ENCODE measurements at regions not wholly inside any gene's neighbourhood (a gene's known extent, or its start where the extent isn't known, plus 50 kb on each side); places are given as distances from the start of the nearest gene placed in this dataset.

DNA sequence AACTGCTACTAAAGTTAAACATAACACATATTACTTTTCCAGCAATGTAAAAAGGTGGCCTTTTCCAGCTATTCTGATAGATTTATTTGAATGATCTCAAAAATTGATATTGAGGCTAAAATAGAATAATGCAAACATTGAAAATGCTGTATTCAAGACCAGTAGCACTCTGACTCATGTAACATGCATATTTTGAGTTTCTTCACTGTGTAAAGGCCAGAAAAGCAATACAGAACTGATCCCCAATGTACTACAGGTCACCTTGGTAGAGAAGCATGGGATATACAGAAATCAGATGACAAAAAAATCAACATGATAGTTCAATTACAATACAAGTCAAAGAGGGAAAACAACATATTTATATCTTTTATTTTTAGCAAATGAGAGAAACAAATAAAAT lies 419.6 kb downstream of the DIPK2A start:
- no peak for DNase-seq

DNA sequence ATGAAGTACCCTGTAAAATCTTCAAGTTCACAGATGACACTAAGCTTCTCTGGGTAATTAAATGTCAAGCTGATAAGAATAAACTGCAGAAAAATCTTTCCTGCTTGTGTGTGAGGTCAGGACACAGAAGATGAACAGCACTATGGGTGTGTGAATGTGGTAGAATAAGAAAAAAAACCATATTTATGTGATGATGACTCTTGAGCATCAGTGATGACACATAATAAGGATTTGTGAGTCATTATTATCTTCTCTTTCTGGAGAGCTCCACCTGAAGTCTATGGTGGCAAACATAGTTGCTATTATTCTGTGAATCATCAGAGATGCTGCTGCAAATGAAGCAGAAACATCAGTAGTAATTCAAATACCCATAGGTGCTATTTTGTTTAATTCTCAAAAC lies 422.4 kb downstream of the DIPK2A start:
- DNase-seq, result no peak

- no peak for DNase-seq
These were observed 430.8 kb downstream of the DIPK2A start for GRCh38 chr3:144402430-144402829.

GRCh38 chr3:144403040-144403457 lies 431.4 kb downstream of the DIPK2A start:
- no peak for DNase-seq

DNA sequence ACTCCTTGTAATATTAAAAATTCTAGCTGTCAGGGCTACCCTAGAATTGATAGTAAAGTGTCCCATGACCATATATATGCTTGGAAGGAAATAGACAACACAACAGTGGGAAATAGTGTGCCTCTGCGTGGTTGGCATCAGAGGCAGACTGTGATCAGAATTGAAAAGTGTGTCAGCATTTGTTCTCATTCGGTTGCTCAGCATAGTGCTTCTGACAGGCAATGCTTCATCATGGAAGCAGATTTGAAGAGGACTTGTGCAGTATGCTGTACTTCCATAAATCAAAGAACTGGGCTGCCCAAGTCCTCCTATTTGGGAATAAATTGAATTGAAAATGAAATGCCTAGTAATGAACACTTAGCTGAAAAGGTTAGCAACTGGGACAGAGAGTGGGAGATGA lies 435.7 kb downstream of the DIPK2A start:
- DNase-seq, result no peak

DNA sequence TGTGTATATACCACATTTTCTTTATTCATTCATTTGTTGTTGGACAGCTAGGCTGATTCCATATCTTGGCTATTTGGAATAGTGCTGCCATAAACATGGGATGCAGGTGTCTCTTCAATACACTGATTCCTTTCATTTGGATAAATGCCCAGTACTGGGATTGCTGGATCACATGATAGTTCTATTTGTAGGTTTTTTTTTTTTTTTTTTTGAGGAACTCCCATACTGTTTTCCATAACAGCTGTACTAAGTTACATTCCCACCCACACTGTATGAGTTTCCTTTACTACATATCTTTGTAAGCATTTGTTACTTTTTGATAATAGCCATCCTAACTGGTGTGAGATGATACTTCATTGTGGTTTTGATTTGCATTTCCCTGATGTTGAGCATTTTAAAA lies 437.7 kb downstream of the DIPK2A start:
- no peak for DNase-seq

DNA sequence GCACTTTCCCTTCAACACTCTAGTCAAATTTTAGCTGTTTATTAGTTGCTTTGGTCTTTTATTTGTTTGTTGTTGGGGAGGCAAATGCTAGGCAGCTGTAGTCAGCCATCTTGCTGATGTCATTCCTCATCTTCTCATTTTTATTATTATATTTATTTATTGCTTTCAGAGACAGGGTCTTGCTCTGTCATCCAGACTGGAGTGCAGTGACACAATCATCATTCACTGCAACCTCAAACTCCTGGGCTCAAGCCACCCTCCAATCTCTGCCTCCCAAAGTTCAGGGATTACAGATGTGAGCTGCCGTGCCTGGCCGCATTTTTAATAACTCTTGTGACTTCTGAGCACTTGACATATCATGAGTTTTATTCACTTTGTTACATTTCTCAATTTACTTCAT lies 441.4 kb downstream of the DIPK2A start:
- no peak for DNase-seq

DNA sequence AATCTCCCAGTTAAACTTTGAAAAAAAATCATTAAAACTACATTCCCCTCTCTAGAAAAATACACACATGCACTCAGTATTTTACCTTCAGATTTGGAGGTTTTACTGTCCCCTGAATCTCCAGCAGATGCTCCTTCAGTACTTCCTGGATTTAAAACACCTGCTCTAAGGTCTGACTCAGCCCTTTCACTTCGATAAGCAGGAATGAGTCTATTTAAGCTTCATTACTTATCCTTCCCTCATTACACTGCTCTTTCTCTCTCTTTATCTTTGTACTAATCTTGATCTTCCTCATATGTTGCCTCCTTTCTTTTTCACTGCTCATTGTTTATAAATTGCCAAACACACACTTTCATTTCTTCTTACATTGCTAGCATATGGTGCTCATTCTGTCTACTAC lies 443.9 kb downstream of the DIPK2A start:
- DNase-seq, result no peak

- no peak for DNase-seq
These were observed 453.0 kb downstream of the DIPK2A start for GRCh38 chr3:144424606-144425005.

DNA sequence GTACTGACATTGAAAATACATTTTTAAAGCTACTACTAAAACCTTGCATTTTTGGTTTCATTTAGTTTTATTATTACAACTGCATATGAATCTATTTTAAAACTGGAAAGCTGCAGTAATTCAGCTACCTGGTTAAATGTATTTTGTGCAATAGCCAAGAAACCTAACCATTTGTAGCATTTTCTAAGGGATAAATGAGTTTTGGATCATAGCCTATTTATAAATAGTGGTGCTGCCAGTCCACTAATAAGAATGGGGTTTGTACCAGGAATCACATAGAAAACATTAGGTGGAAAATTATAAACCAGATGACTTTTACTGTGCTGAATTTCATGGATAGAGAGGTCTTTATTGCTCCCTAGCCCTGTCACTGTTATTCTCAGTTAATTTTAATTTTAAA lies 454.7 kb downstream of the DIPK2A start:
- DNase-seq, result no peak

- DNase-seq, result no peak
These were observed 455.3 kb downstream of the DIPK2A start for GRCh38 chr3:144426967-144427366.

- DNase-seq, result no peak
These were observed 458.1 kb downstream of the DIPK2A start for GRCh38 chr3:144429719-144430121.

DNA sequence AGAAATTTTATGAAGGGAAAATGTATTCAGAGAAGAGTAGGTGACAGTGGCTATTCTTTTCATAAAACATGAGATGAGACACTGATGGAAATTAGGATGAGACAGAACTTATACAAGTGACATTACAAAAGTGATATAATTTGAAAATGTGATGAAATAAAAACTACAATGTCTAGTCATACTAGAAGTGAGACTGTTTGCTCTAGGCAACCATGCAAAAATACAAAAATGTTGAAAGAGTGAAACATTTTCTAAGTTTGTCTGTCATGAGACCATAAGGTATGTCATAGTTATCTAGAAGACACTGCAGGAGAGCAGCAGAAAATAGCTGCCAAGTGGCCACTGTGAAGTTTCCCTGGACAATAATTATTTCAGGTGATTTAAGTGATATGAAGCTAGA lies 459.5 kb downstream of the DIPK2A start:
- no peak for DNase-seq

DNA sequence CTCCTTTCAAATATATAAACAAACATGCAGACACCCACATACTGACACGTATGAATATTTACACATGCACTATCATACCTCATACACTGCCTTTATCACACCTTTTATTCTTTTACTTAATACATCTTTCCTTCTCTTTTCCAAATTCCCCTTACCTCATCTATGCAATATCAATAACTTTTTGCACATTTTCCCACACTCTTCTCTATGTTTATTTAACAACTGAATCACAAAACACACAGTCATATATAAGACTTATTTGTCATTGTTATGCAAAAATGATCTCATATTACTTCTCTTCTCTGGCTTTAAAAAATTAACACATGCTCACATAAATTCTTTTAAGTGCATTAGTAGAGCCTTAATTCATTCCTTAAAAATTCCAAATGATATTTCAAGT lies 461.4 kb downstream of the DIPK2A start:
- DNase-seq, result no peak

DNA sequence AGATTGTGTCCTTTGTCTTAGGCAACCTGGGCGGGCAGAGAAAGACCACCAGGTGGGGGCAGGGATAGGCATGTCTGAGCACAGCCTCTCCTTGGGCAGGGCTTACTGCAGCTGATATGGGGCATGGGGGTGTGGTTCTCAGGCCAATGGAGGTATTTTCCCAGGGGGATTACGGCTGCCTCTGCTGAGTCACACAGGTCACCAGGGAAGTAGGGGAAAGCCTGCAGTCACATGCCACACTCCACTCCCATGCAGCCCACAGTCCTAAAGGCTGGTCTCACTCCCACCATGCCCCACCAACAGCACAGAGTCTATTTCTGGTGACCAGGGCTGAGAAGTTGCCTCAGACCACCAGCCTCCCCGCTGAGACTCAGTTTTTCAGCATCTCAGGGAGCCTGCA lies 466.4 kb downstream of the DIPK2A start:
- no peak for DNase-seq

DNA sequence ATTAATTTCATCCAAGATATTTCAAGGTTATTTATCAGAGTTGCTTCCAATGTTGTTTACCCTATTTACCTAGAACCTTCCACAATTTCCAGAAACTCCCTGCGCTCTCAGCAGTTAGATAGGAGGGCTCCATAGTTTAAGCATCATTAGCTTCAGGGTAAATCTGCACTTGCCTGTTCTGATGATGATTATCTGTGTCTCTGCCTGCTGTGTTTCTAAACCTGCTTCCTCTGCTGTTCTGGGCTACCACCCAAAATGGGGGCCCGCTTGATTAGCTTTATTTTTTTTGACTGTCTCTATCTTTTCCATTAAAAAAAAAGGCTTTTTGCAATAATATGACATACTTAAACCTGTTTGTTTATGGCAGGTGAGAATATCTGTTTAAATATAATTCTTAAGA lies 472.4 kb downstream of the DIPK2A start:
- no peak for DNase-seq

DNA sequence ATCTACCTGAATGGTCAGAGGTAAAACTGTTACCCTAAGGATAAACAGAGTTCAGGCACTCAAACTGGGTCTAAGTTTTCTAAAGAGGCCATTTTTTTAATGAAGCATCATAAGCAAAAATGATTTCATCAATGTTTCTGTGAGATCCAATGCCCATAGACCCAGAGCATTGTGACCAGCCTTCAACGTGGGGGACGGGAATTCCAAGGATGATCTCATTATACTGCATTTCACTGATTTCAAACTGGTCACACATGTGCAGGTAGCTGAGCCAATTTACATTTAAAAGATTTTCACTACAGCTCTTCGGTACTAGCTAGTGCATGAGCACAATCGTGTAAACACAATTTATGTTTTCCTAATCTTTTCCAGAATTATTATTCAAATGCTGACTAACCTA lies 472.9 kb downstream of the DIPK2A start:
- no peak for DNase-seq

DNA sequence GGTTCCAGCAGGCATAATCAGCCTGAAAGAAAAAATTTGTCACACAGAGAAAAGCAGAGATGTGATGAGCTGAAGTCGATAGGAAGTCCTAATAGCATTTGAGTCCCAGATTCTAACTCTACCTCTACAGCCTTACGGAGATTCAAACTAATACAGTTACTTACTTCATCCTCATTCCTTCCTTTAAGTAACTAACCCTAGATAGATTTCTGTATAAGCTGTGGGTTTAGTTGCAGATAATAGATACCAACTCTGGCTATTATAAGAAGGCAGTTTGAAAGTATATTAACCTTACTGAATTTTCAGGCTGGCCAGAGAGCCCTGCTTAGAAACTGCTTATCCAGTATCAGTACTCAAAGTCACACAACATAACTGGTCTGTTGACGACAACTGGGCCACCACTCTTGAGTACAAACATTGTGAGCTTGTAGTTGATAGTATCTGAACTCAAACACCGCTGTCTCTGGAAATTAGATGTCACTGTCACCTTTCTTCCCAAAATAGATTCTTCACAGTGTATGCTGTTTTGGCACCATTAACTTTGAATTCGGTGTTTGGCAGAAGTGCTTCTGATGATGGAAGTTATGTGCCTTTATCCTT lies 484.3 kb downstream of the DIPK2A start:
- DNase-seq, result no peak

DNA sequence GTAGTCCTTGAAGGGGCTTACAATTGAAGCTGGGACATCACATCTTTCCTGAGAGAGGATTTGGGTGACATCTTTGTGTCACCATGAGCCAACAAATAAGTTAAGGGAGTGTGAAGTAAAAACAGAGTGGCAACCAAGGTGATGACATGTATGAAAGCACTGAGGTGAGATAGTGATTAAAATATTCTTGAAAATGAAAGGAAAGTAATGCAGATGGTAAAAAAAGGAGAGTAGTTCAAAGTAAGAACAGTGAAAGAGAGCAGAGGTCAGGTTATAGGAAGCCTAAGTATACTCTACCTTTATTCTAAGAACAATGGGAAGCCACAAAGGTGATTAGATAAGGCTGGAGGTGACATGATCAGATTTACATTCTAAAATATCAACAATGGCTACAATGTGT lies 486.1 kb downstream of the DIPK2A start:
- DNase-seq, result no peak

- DNase-seq, result no peak
These were observed 486.7 kb downstream of the DIPK2A start for GRCh38 chr3:144458283-144458682.

- no peak for DNase-seq
These were observed 490.7 kb downstream of the DIPK2A start for GRCh38 chr3:144462337-144462736.

GRCh38 chr3:144463911-144464310 lies 492.3 kb downstream of the DIPK2A start:
- no peak for DNase-seq

DNA sequence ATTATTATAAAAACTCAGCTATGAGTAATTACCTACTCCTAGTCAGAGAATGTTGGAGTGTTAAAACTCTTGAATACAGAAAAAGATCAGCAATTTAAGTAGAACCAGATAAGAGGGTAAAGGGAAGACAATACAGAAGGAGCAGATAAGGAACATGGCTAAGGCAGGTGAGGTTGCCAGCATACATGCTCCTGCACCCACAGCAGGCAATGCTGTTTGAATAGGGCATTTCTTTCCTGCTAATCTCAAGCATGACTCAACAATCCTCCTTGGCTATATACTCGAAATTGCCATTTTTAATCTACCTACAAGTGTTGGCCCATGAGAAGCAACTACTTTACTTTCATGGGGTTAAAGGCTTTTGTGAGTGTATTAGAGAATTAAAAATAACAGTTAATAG lies 494.5 kb downstream of the DIPK2A start:
- DNase-seq, result no peak

DNA sequence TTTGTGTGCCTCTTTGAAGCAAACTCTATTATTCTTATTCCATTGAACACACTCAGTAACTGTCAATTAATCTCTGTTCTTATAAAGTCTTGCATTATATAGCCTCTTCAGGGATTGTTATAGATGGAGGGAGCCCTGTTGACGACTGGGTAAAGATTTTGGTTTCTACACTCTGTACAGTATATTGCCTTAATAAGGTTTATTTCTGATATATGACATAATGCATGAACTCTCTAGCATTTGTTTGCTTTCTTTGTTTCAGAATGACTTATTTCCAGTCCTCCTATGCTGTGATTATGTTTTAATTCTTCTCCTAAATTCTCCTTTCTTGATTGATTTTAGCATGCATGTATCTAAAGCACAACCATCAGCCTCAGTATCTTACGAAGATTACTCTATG lies 494.9 kb downstream of the DIPK2A start:
- DNase-seq, result no peak

- no peak for DNase-seq
These were observed 499.0 kb downstream of the DIPK2A start for GRCh38 chr3:144470666-144471065.

DNA sequence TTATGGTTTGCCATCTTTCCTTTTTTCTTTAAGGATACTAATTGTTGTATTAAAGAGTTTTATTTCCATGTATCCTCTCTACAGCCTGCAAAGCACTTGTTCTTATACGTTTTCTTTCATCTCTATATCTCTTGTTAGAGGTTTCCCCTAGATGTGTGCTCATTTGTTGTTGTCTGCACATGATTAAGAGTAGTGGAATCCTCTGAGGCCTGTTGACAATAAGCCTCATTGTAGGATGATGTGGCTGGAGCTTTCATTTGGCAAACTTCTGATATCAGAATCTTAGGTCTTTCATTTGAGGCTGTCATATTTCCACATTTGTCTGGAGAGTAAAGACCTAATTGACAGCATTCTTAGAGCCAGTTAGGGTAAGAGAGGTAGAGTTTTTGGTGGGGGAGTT lies 506.0 kb downstream of the DIPK2A start:
- DNase-seq, result no peak

Data from NK-92 treated with Interleukin-12 subunit alpha and Interleukin-12 subunit beta, amount 100 ng/mL, for 24 hours (cell line).